ENCODE measurements at regions not wholly inside any gene's neighbourhood (a gene's known extent, or its start where the extent isn't known, plus 50 kb on each side); places are given as distances from the start of the nearest gene placed in this dataset.
"Not testable (repeated sequence)": the region's sequence is repeated elsewhere in the genome, so short reads cannot be mapped to it uniquely, and the experiment has no call there.

- TF ChIP-seq CTCF (optimal IDR thresholded peaks at IDR 0.05 in 1 of 3, IDR thresholded peaks at IDR 0.05 in 1 of 3, conservative IDR thresholded peaks at IDR 0.05 in 1 of 3; ENCODE audit: extremely low read depth in 1 of 3, insufficient read depth in 2 of 3, low read length in 3 of 3); EZH2 (IDR thresholded peaks at IDR 0.05; ENCODE audit: low read length): not testable (repeated sequence)
Measured at GRCh38 chr2:91567546-91568335, 2876.3 kb downstream of the RPIA start.
